Epidermal melanocyte (primary cell): ENCODE measurements at regions not wholly inside any gene's neighbourhood (a gene's known extent, or its start where the extent isn't known, plus 50 kb on each side); places are given as distances from the start of the nearest gene placed in this dataset.

ENCODE experiments used
- DNase-seq: peaks from one replicate; pipeline ENCODE4 v3.0.0; 2011; ENCODE audit warnings: low spot score; ENCODE audit not compliant: insufficient read length

DNA sequence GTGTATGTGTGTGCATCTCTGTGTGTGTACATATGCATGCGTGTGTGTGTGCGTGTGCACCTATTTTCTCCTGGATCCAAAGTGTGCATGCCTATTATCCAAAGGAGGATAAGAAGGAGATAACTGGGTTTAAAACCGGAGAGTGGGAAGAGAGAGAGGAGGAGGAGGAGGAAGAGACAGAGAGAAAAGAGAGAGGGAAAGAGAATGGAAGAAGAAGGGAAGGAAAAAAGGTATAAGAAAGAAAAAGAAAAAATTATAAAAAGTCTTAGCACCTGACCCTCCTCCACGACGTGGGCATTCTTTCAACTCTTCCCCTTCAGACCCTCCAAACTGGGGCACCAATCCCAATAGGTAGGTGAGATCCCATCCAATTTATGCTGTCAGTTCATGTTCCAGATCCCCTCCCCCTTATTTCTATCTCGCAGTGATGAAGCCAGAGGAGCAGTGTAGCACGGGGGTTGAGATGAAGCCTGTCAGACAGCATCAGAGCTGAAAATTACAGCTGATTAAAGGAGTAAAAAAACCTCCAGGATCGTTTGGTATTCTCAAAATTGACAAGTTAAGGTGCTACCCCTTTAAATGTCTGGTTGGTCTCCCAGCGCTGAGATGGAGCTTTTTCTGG lies 386.7 kb upstream of the ATP5MC3 start:
- DNase-seq, result no peak

DNA sequence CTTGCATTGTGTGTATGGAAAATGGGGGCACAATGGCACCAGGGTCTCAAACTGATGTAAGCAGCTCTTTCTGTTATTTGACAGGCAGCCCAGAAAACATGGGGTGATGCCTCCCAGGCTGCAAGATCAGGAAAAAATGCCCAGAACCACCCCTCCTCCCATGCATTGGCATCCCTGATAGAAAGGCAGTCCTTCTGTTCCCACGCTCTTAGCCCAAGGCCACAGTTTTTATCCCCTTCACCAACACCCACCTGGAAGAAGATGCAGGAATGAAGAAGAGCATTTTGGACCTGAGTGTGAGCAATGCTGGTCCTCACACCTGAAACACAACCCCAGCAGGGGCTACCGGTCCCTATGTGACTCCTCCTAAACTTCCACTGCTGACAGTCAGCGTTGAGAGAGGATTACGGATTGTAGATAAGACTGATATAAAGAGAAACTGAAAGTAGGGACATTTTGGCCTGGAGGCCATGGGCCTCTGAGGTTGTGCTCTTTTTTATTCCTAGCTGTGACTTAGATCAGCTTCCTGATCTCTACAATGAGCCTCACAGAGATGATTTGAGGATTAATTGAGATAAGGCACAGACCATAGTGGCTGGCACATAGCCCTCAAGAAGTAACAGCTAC lies 386.0 kb upstream of the ATP5MC3 start:
- no peak for DNase-seq

DNA sequence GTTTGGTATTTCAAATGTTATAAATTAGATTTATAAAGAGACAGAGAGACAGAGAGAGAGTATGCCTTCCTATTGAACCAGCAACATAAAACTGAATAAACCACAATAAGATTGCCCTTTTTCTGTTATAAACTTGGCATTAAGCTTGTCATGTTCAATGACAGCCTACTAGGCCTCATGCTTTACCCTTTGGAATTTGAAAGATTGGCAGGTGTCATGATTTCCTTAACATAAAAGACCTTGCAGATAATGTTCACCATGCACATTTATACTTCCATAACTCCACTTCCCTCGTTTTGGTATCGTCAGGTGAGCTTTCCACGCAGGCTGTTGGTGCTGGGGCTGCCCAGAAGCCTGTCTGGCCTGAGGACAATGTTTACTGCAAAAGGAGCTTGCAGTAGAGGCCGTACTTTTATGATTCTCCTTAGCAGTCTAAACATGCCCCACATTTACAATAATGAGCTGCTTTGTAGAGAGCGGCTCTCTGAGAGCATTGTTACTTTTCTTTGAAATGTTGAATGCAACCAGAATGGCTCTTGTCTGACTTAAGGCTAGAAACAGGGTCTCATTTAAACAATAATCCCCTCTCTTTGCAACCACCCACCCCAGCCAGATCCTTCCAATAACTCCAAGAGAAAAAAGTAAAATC lies 379.1 kb upstream of the ATP5MC3 start:
- no peak for DNase-seq

DNA sequence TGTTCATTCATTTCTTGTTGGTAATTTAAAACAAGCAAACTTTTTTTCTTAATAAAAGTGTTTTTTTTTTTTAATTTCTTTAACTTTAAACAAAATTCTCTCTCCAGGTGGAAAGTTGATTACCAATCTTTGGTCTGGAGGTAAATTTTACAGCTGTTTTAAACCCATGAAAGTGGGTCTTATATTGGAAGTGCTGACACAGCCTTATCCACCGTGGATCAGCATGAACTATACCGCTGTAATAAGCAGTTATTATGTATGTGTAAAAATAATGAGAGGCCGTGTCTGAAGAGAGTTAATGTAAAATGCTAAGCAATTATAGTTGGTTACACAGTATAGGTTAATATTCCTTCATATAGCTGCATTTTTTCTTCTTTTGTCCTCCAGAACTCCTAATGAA lies 378.1 kb upstream of the ATP5MC3 start:
- DNase-seq, result no peak

DNA sequence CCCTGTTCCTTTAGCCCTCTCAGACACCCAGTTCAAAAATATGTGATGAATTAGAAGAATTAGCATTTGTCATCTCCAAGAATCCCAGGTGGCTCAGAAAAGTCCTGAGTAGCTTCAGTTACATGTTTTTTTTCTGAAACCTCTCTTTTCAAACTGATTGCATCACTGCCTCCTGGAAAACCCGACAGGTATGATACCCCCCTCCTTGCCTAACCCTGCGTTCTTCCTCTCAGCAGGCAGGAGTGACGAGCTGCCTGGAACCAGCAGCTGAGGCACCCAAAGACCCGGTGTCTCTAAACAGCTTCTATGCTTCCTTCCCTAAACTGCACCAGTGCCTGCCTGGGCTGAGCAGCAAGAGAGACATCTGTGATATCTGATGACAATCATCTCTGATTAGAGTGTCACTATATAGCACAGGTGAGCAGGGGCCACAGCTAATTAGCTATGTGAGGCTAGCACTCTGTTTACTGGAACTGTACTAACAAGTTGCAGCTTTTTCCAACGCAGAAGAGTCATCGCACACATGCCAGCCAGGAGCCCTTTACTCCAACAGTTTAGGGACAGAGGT lies 376.4 kb upstream of the ATP5MC3 start:
- no peak for DNase-seq

DNA sequence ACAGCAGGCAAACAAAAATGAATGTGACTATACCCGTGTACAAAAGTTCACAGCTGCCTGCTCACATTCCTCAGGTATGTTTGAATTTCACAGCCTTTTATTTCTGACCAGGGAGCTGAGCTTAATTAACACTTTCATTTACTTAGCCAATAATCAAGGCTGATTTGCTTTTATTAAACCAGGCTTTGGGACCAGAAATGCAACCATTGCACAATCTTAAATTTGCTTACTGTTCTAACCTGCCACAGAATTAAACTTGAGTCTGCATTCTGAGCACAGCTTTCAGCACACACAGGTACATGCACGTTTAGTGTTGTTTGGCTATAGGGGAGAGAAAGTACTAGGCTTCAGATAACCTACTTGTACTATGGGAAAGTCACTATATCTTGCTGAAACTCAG lies 372.4 kb upstream of the ATP5MC3 start:
- DNase-seq, result no peak

DNA sequence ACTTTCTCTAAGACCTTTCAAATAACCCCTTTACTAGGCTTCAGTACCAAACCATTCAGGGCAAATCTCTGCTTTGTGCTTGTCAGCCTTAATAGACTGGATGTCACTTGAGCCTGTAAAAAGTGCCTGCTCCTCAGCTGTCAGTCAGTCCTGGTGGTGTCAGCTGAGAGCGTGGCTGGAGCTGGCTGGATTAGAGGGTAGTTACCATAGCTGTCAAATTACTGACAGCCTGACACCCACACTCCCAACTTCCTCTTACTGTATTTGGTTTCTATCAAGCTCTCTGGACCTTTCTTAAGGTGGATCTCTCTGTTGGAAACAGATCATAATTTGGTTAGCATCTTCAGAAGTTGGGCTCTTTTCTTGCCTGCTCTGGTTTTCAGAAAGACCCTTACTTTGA lies 371.4 kb upstream of the ATP5MC3 start:
- no peak for DNase-seq

DNA sequence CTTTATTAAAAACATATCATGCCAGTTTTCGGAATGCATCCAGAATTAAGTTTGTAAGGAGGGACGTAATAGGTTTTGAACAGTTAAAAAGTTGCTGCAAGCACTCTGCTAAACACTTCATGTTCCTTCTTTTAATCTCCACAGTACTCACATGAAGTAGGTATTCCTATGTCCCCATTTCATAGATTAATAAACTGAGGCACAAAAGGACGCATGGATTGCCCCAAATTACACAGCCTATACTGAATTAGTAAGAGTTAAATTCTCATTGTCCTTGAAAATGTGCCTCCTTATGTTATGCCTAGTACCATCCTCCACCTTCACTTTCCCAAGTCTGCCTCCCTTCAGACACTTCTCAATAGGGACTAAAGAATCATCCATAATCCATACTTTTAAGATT lies 358.9 kb upstream of the ATP5MC3 start:
- DNase-seq, result no peak

DNA sequence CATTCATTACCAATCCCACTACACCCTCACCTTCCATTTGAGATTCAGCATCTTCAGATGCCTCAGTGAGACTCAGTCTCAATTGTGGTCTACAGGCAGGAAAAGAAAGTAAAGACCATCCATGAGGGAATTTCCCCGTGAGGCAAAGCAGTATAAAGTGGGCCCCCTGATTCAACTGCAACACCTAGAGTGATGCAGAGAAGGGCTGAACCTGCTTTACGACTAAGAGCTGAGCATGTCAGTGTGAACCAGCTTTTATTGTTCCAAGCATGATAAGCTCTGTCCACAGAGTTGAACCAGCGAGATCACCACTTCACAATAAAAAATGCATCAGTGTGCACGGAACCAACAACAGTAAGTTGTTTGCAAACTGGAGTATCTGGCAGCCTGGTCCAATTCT lies 357.6 kb upstream of the ATP5MC3 start:
- no peak for DNase-seq

DNA sequence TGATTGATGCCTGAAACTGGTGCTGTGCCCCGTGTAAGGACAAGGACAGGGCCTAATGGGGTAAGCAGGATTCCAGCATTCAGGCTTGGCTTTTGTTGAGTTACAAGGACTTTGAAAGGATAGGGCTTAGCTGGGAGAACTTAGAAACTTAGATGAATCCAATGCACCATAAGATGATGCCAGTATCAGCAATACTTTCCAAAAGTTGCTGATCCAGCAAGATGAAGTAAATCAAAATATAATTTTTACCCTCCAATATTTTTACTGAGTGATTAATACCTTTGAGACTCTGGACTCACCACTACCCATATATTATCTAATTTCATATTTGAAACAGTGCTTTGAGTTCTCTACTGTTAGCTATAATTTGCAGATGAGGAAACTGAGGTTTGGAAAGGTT lies 354.5 kb upstream of the ATP5MC3 start:
- no peak for DNase-seq

DNA sequence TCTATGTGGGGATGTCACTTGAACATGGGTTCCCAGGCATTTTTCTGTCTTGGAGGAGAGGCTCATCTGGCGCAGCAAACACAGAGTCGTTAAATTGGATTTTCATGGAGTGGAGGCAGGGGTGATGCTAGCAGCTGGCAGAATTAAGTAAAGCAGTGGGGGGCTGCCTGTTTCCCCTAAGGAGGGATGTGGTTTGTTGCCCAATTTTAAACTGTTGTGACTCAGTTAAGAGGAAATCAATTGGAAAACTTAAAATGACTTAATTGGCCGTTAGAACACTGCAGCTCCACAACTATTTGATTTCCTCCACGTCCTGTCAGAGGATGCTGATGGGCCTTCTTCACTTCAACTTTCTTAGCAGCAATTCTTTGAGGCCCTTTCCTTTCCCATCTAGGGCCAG lies 354.1 kb upstream of the ATP5MC3 start:
- DNase-seq, result no peak

DNA sequence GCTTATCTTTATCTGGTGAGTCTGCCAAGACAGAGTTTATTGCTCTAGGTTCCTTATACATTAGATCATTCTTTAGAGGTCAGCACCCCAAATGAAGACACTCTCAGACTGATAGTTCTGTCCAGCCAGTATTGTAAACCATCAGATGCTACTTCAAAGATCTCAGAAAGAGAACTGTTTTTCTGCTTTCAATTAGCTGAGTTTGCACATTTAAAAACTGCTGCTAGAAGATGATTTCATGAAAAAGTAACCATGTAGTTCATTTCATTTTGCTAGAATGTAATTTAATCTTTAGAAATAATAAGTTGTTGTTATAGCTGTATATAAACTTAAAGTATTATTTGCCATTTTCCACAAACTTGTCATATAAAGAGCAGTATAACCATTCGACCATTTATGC lies 344.5 kb upstream of the ATP5MC3 start:
- DNase-seq, result no peak

DNA sequence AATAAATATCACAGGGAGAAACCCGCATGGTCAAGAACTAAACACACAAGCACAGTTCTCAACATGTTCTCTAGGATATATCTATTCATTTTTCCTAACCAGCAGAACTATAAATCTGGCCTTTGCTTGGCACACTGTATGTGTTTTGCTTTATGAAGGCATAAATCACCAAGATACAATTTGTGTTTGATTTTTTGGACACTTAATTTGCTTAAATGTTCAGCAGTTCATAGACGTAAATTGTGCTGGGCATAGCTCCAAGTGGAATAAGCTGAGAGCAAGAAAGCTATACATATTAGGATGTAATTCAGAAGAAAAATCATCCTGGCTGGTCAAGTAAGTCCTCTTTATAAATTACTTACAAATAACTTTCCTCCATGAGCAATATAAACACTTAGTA lies 341.5 kb upstream of the ATP5MC3 start:
- DNase-seq, result no peak

DNA sequence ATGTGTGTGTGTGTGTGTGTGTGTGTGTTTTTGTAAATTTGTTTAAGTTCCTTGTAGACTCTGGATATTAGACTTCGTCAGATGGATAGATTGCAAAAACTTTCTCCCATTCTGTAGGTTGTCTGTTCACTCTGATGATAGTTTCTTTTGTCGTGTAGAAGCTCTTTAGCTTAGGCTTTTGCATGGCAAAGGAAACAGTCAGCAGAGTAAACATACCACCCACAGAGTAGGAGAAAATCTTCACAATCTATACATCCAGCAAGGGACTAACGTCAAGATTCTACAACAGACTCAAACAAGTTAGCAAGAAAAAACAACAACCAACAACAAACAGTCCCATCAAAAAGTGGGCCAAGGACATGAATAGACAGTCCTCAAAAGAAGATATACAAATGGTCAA lies 336.7 kb upstream of the ATP5MC3 start:
- no peak for DNase-seq

DNA sequence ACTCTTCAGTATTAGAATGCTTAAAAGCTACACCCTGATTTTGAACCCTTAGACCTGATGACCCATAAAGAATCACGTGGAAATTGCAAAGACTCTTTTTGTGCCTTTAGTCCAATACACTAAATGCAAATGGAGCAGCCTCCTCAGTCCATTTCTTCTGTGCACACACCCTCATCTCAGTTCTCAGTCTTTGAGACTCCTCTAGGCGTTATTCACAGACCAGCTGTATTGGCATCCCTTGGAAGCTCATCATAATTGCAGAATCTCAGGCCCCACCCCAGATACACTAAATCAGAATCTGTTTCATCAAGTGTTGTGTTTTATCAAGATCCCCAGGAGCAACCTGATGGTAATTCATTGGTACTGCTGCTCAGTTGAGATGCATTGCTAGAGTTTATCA lies 335.0 kb upstream of the ATP5MC3 start:
- no peak for DNase-seq

DNA sequence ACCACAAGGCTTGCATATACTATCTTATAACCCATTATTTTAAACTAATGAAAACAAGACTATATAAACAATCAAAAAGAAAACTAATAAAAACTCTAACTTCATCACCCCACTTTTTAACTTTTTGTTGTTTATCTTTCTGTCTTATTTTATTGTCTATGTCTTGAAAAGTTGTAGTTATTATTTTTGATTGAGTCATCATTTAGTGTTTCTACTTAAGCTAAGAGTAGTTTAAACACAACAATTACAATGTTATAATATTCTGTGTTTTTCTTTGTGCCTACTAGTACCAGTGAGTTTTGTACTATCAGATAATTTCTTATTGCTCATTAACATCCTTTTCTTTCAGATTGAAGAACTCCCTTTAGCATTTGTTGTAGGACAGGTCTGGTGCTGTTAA lies 318.7 kb upstream of the ATP5MC3 start:
- DNase-seq, result no peak

DNA sequence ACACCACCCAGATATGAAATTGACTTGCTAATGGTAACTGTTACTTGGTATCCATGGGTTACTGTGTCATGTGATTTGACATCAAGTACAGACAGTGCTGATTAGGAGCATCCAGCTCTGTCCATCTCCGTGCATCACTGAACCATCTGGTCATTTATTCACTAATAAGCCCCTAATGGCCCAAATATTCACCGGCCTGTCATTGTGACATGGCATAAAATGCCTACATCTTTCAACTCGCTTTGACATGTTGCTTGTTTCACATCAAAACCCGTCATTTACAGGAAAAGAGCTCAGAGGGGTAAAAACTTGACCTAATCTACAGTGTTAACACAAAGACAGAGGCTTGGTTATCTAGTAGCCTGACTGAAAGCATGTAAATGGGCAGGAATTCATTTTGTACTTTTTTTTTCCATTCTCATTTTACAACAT lies 308.9 kb upstream of the ATP5MC3 start:
- DNase-seq, result no peak

DNA sequence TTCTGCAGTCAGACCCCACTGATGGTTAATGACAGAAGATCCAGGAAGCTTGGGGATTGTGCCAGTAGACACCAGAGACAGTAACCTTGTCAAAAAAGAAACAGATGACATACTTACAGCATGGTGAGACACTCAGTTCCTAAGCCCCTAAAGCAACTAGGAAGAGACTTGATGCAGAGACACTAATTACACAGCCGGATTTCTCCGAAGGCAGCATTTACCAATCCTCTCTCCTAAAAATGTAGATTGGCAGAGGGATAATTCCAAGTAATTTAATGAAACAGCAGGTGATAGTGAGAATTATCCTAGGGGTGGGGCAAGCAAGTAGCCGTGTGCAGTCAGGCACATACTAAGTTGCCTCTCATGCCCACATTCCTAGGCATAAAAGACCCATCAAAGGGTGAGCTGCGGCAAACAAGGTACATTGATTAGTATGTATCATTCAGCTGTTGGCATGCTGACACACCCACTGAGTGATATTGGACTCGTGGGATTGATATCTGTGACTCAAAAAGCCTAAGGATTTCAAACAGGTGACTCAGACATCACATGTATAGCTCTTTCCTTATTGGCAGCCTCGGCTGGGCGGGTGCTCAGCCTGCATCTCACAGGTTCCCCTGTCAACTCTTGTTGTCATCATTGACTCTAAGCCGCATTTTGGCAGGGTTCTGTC lies 296.7 kb upstream of the ATP5MC3 start:
- no peak for DNase-seq

DNA sequence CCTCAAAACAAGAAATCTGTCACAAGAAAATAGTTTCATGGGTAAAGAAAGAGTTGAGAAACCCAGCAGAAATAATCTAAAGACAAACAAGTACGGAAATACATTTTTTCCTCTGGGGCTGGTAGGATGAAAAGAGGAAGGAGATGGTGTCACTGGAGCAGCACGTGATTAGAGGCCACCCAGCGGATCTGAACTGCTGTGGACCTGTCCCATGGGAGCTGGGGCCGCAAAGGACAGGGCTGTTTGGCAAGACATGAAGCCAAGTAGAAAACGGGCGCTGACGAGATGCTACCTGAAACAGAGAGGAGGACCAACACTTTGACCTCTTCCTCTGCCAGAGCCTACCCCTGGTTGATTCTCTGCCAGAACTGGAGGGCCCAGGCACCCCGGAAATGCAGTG lies 295.4 kb upstream of the ATP5MC3 start:
- no peak for DNase-seq

DNA sequence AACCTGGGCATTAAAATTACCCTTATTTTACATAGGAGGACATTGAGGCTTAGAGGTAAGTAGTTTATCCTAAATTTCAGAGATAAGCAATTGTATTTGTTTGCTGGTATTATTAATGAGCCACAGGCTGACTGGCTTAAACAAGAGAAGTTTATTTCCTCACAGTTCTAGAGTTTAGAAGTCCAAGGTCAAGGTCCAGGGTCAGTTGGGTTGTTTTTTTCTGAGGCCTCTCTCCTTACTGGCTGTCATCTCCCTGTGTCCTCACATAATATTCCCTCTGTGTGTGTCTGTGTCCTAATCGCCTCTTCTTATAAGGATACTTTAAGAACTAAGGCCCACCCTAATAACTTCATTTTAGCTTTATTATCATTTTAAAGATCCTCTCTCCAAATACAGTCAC lies 294.9 kb upstream of the ATP5MC3 start:
- DNase-seq, result no peak

DNA sequence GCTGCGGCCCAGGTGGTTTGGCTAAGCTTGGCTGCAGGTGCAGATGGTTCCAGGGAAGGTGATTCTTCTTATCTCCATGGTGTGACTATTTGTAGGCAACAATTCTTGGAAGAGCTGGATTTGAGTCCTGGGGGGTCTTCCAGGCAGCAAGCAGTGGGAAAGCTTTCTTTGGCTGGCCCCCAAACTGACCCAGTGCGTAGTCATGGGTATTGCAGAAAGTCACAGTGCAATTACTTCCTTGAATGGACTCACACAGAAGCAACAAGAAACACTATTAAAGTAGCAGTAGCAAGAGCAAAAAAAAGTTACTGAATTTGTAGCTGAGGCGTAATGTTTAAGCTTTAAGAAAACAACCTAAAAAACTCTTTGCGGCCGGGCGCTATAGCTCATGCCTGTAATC lies 293.6 kb upstream of the ATP5MC3 start:
- no peak for DNase-seq

DNA sequence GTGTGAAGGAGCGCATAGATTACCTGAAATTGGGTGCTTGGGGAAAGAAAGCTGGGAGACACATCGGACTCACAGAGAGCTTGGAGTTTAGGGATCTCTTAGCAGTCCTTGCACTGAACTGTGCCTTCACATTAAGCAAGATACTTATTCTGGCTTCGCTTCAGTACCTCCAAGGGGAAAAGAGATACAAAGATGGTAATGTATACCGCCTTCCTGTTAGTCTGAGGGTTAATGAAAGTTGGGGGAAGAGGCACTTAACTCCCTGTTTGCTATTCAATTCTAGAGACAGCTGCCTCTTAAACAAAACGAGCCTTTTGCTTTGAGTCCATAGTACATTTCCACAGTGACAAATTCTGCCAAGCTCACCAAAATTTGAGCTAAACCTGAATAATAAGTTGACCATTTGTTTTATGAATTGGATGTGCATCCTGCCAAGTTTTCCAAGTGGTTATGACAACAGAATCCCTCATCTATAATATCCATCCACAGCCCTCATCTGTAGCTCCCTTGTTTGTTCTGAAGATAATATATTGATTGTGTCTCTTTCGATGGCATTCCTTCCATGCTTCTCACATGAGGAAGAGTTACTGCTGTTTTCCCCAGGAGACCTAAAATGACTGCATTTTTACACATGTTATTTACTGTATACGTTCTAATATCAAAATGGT lies 287.1 kb upstream of the ATP5MC3 start:
- no peak for DNase-seq
